ENCODE measurements at regions not wholly inside any gene's neighbourhood (a gene's known extent, or its start where the extent isn't known, plus 50 kb on each side); places are given as distances from the start of the nearest gene placed in this dataset.
A peak's percentile ranks its signal among the peaks of the same experiment; 100 is the strongest.

DNA sequence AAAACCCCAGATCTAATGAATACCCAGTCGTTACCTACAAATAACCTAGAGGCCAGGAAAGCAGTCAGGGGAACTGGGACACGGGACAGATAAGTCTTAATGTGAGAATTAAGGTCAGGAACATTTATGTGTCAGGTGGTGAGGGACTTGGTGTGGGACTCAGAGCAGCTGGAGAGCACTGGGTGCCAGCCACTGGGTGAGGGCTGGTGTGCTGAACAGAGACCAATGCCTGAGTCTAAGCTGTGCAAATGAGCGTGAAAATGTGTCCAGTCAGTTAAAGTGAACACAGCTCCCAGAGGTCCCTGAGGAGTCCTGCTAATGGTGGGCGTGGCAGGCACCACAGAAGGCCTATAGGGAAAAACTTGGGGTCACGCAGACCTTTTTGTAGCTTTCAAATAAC lies 225.9 kb downstream of the C1D start:
- DNase-seq (ENCODE audit: low read depth), result no peak
- Histone ChIP-seq H3K27me3 (ENCODE audit: control insufficient read depth, insufficient read depth, low read length) (no peaks in the 10 kb centered on the region), H3K4me3 (ENCODE audit: low read depth, low read length) (no peak overlapping the region), H3K36me3 (ENCODE audit: control insufficient read depth, insufficient read depth, low read length) (no peaks in the 10 kb centered on the region)
- TF ChIP-seq, protein P1, sequence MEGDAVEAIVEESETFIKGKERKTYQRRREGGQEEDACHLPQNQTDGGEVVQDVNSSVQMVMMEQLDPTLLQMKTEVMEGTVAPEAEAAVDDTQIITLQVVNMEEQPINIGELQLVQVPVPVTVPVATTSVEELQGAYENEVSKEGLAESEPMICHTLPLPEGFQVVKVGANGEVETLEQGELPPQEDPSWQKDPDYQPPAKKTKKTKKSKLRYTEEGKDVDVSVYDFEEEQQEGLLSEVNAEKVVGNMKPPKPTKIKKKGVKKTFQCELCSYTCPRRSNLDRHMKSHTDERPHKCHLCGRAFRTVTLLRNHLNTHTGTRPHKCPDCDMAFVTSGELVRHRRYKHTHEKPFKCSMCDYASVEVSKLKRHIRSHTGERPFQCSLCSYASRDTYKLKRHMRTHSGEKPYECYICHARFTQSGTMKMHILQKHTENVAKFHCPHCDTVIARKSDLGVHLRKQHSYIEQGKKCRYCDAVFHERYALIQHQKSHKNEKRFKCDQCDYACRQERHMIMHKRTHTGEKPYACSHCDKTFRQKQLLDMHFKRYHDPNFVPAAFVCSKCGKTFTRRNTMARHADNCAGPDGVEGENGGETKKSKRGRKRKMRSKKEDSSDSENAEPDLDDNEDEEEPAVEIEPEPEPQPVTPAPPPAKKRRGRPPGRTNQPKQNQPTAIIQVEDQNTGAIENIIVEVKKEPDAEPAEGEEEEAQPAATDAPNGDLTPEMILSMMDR (IDR thresholded peaks at IDR 0.05; ENCODE audit: insufficient read depth, low read length, poor library complexity, severe bottlenecking), result no peak

DNA sequence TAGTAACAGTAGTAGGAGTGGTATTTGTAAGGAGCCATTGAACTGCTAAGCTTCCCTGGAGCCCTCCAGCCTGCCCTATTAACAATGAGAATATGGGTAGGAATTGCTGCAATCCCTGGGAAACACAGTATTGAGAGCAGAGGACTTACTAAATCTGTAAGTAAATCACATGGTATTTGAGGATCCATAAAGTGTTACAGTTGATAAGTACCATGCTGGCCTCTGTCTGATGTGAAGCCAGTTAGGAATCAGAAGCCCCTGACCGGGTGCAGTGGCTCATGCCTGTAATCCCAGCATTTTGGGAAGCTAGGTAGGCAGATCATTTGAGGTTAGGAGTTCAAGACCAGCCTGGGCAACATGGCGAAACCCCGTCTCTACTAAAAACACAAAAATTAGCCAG lies 224.6 kb downstream of the C1D start:
- DNase-seq (ENCODE audit: low read depth), result no peak
- TF ChIP-seq, protein P1 (IDR thresholded peaks at IDR 0.05; ENCODE audit: insufficient read depth, low read length, poor library complexity, severe bottlenecking), result no peak
- no peaks in the 10 kb centered on the region for H3K27me3 ChIP-seq (ENCODE audit: control insufficient read depth, insufficient read depth, low read length)
- no peaks in the 10 kb centered on the region for H3K36me3 ChIP-seq (ENCODE audit: control insufficient read depth, insufficient read depth, low read length)
- no peak overlapping the region for H3K4me3 ChIP-seq (ENCODE audit: low read depth, low read length)

DNA sequence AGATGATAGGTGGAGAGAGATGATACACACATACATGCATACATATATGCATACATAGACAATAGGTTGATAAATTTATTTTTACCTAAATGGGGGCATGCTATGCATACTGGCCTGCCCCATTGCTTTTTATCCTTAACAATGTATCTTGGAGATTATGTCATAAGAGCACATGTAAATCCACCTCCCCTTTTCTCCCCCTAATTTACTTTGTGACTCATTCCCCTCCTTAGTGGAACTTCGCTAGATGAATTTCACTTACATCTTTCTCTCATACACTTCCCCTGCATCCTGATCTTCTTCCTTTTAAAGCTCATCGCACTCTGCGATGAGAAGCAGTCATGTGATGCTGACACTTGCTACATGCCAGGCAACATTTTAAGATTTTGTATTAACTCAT lies 223.6 kb downstream of the C1D start:
- Histone ChIP-seq H3K4me3 (ENCODE audit: low read depth, low read length) (no peak overlapping the region), H3K36me3 (ENCODE audit: control insufficient read depth, insufficient read depth, low read length) (no peaks in the 10 kb centered on the region), H3K27me3 (ENCODE audit: control insufficient read depth, insufficient read depth, low read length) (no peaks in the 10 kb centered on the region)
- TF ChIP-seq, protein P1 (IDR thresholded peaks at IDR 0.05; ENCODE audit: insufficient read depth, low read length, poor library complexity, severe bottlenecking), result no peak
- no peak for DNase-seq (ENCODE audit: low read depth)

DNA sequence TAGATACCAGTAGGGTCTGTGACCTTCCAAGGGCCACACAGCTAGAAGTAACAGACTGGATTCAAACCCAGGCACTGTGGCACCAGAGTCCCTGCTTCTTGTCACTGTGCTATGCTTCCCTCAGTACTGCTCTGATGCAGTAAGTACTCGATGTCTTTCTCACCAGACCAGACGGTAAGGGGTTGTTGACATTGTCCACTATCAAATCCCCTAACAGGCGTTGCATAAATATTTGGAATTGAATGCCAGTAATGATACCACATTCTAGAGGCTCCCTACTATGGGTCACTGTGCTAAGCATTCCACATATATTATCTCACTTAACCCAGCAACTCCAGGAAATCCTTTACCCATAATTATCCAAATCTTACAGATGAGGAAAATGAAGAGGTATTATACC lies 223.1 kb downstream of the C1D start:
- no peaks in the 10 kb centered on the region for H3K36me3 ChIP-seq (ENCODE audit: control insufficient read depth, insufficient read depth, low read length)
- no peak for DNase-seq (ENCODE audit: low read depth)
- H3K4me3 ChIP-seq (ENCODE audit: low read depth, low read length), result no peak overlapping the region
- TF ChIP-seq, protein P1 (IDR thresholded peaks at IDR 0.05; ENCODE audit: insufficient read depth, low read length, poor library complexity, severe bottlenecking), result no peak
- no peaks in the 10 kb centered on the region for H3K27me3 ChIP-seq (ENCODE audit: control insufficient read depth, insufficient read depth, low read length)

DNA sequence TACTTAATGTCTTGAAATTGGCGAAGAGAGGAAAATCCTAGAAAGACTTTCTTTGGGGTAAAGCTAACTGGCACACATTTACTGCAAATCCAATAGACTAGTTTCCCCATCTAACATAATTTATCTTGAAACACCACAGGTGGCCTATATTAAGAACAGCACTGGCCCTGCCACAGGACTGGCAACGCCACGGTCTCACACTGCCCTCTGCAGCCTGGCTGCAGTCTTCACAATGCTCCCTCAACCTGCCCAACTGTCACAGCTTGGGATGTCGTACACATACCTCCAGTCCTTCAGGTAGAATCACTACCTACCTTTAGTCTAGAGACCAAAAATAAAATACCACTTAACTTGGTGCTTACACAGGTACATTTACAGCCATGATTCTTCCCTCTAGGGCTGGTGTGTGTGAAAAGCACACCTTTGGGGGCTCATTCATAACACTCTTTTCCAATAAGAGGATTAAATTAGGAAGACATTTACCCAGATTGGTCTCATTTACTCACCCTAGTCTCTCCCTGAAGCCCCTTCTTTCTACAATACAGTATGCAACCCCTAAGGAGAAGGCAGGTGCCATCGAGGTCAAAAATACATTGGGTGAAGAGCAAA lies 222.2 kb downstream of the C1D start:
- Histone ChIP-seq H3K4me3 (ENCODE audit: low read depth, low read length) (no peak overlapping the region), H3K36me3 (ENCODE audit: control insufficient read depth, insufficient read depth, low read length) (no peaks in the 10 kb centered on the region), H3K27me3 (ENCODE audit: control insufficient read depth, insufficient read depth, low read length) (no peaks in the 10 kb centered on the region)
- no peak for DNase-seq (ENCODE audit: low read depth)
- TF ChIP-seq, protein P1 (IDR thresholded peaks at IDR 0.05; ENCODE audit: insufficient read depth, low read length, poor library complexity, severe bottlenecking), result peak; percentile 92

DNA sequence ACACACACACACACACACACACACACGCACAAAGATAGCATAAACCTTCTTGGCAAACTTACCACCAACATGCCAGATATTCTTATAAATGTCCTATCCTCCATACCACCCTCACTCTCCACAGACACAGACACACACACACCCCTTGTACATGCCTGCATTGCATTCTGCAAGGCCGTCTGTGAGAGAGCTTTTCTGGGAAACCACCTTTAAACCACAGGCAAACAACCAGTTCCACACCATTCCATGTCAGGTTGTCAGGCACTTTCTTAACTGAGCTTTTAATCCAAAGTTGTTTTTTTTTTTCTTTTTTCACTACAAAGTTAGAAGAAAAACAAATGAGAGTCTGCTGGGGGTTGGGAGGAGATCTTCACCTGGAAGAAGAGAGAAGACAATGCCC lies 221.1 kb downstream of the C1D start:
- no peaks in the 10 kb centered on the region for H3K36me3 ChIP-seq (ENCODE audit: control insufficient read depth, insufficient read depth, low read length)
- no peaks in the 10 kb centered on the region for H3K27me3 ChIP-seq (ENCODE audit: control insufficient read depth, insufficient read depth, low read length)
- DNase-seq (ENCODE audit: low read depth), result no peak
- TF ChIP-seq, protein P1 (IDR thresholded peaks at IDR 0.05; ENCODE audit: insufficient read depth, low read length, poor library complexity, severe bottlenecking), result no peak
- H3K4me3 ChIP-seq (ENCODE audit: low read depth, low read length), result no peak overlapping the region
